GM13976 (cell line): ENCODE measurements at regions not wholly inside any gene's neighbourhood (a gene's known extent, or its start where the extent isn't known, plus 50 kb on each side); places are given as distances from the start of the nearest gene placed in this dataset.
"Not testable (repeated sequence)": the region's sequence is repeated elsewhere in the genome, so short reads cannot be mapped to it uniquely, and the experiment has no call there.

Experiments used
- DNase-seq: peaks from one replicate; pipeline ENCODE4 v3.0.0; 2012; ENCODE audit warnings: low spot score
- CTCF ChIP-seq: IDR thresholded peaks from 2 replicates; pipeline ENCODE4 v1.5.1; 2012; ENCODE audit warnings: borderline replicate concordance, mild to moderate bottlenecking; ENCODE audit not compliant: insufficient read depth; ENCODE audit errors: extremely low read depth, missing control alignments, control extremely low read depth
- in situ Hi-C: fragments of 300-500 bp; cut with MboI; formaldehyde crosslinking; loops from one replicate; pipeline ENCODE4 v1.12.0; 2022; ENCODE audit warnings: low sequenced_read_pairs, mixed read lengths, inconsistent platforms; ENCODE audit not compliant: unreplicated experiment

- in situ Hi-C loops: no loop called here
- no peak for TF ChIP-seq CTCF
- DNase-seq: no peak
These were observed 463.9 kb downstream of the PRR16 start for GRCh38 chr5:120927950-120928530.

- no peak for DNase-seq
- in situ Hi-C loops: no loop called here
- no peak for TF ChIP-seq CTCF
These were observed 468.4 kb downstream of the PRR16 start for GRCh38 chr5:120932480-120932879.

- no peak for TF ChIP-seq CTCF
- DNase-seq: no peak
- in situ Hi-C loops: no loop called here
These were observed 469.9 kb downstream of the PRR16 start for GRCh38 chr5:120934031-120934430.

GRCh38 chr5:120936652-120937051 is 472.6 kb downstream of the PRR16 start:
- DNase-seq: no peak
- no peak for TF ChIP-seq CTCF
- in situ Hi-C loops: no loop called here

GRCh38 chr5:120938604-120939003 is 474.5 kb downstream of the PRR16 start:
- in situ Hi-C loops: no loop called here
- DNase-seq: no peak
- no peak for TF ChIP-seq CTCF

- no peak for TF ChIP-seq CTCF
- no peak for DNase-seq
- in situ Hi-C loops: no loop called here
These were observed 478.7 kb downstream of the PRR16 start for GRCh38 chr5:120942596-120943350.

- in situ Hi-C loops, DNase-seq: not testable (repeated sequence)
These were observed 485.5 kb downstream of the PRR16 start for GRCh38 chr5:120949596-120949995.

GRCh38 chr5:120953445-120953844 is 489.3 kb downstream of the PRR16 start:
- in situ Hi-C loops, DNase-seq: not testable (repeated sequence)
